ENCODE measurements at regions not wholly inside any gene's neighbourhood (a gene's known extent, or its start where the extent isn't known, plus 50 kb on each side); places are given as distances from the start of the nearest gene placed in this dataset.

DNA sequence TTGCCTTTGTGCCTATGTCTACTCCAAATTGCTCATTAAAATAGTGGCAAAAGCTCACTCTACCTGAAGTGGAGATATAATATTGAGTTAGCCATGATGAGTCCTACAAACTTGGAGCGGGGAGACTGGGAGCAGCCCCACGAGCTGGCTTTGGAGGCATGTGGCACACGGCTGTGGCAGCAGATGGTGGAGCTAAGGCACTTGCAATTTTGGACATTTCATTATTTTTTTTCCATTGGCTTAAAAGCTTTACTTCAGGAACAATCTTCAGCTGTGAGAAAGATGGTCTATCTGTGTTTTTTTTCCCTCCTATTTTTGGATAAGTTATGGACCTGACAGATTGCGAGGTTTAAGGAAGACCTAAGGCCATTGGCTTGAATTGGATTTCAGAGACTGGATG is 578.3 kb downstream of the CMPK2 start:
- no peak for TF ChIP-seq PCBP2 (optimal IDR thresholded peaks at IDR 0.05; ENCODE audit: low read depth, low read length, poor library complexity, severe bottlenecking)
- TF ChIP-seq ZNF589 (CRISPR knock-in tag; conservative IDR thresholded peaks at IDR 0.05): no peak
- TF ChIP-seq POLR2A (IDR thresholded peaks at IDR 0.05; ENCODE audit: insufficient read depth in 1 of 2, low read depth in 2 of 2, low read length in 2 of 2): no peak
- TF ChIP-seq, protein P1, sequence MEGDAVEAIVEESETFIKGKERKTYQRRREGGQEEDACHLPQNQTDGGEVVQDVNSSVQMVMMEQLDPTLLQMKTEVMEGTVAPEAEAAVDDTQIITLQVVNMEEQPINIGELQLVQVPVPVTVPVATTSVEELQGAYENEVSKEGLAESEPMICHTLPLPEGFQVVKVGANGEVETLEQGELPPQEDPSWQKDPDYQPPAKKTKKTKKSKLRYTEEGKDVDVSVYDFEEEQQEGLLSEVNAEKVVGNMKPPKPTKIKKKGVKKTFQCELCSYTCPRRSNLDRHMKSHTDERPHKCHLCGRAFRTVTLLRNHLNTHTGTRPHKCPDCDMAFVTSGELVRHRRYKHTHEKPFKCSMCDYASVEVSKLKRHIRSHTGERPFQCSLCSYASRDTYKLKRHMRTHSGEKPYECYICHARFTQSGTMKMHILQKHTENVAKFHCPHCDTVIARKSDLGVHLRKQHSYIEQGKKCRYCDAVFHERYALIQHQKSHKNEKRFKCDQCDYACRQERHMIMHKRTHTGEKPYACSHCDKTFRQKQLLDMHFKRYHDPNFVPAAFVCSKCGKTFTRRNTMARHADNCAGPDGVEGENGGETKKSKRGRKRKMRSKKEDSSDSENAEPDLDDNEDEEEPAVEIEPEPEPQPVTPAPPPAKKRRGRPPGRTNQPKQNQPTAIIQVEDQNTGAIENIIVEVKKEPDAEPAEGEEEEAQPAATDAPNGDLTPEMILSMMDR (CRISPR knock-in tag; IDR thresholded peaks at IDR 0.05): no peak

Data from HepG2 (cell line).